Gastroesophageal sphincter (tissue), 4 donors: ENCODE measurements at regions not wholly inside any gene's neighbourhood (a gene's known extent, or its start where the extent isn't known, plus 50 kb on each side); places are given as distances from the start of the nearest gene placed in this dataset.

Experiments used
- ATAC-seq: fragments of 150-250 bp; one replicate; pipeline ENCODE4 v1.9.1; 2016; ENCODE audit warnings: mild to moderate bottlenecking, moderate library complexity
- H3K27ac ChIP-seq, 4 donors: fragments of 200-600 bp; sonication (generic) in 3 of 4; 1 replicate in 3 of 4; 2 replicates in 1 of 4; pipeline ENCODE4 v1.5.1; 2016 to 2019
- H3K27me3 ChIP-seq: fragments of 200-600 bp; sonication (generic); one replicate; pipeline ENCODE4 v1.5.1; 2019
- H3K36me3 ChIP-seq, 2 donors: fragments of 200-600 bp; sonication (generic); one replicate each; pipeline ENCODE4 v1.5.1; 2019; ENCODE audit warnings: control low read depth in 1 of 2
- H3K4me1 ChIP-seq, 3 donors: fragments of 200-600 bp; sonication (generic); 1 replicate in 2 of 3; 2 replicates in 1 of 3; pipeline ENCODE4 v1.5.1; 2016 to 2019; ENCODE audit warnings: control low read depth in 2 of 3
- H3K4me3 ChIP-seq, 2 donors: fragments of 200-600 bp; sonication (generic); one replicate each; pipeline ENCODE4 v1.5.1; 2019; ENCODE audit warnings: mild to moderate bottlenecking in 1 of 2, moderate library complexity in 1 of 2
- H3K9me3 ChIP-seq, 3 donors: fragments of 200-600 bp; sonication (generic); one replicate each; pipeline ENCODE4 v1.5.1; 2017 to 2019; ENCODE audit warnings: control low read depth in 2 of 3
- EP300 ChIP-seq: sonication (generic); formaldehyde crosslinking; IDR thresholded peaks from one replicate; pipeline ENCODE4 v1.6.1; 2017; ENCODE audit warnings: antibody characterized with exemption, mild to moderate bottlenecking
- POLR2A ChIP-seq, 2 donors: fragments of 450-650 bp; IDR thresholded peaks; one replicate each; pipeline ENCODE4 v1.6.1; 2017; ENCODE audit warnings: antibody characterized with exemption in 2 of 2, mild to moderate bottlenecking in 2 of 2, moderate library complexity in 1 of 2
- POLR2AphosphoS5 ChIP-seq: sonication (generic); formaldehyde crosslinking; IDR thresholded peaks from one replicate; pipeline ENCODE4 v1.6.1; 2017; ENCODE audit warnings: antibody characterized with exemption
- WGBS, 2 donors: methylation state at CpG; one replicate each; pipeline ENCODE4 v1.1.5; 2018; ENCODE audit warnings: low coverage in 1 of 2; 5-methylcytosine and 5-hydroxymethylcytosine counted together
- TF ChIP-seq, protein P1 (sequence below), 4 experiments: fragments of 200-600 bp in 2 of 4; fragments of 450-650 bp in 2 of 4; sonication (generic) in 1 of 4; IDR thresholded peaks; one replicate each; pipeline ENCODE4 v1.5.1; 2017 to 2019; ENCODE audit warnings: antibody characterized with exemption in 4 of 4, mild to moderate bottlenecking in 2 of 4, moderate library complexity in 2 of 4

DNA sequence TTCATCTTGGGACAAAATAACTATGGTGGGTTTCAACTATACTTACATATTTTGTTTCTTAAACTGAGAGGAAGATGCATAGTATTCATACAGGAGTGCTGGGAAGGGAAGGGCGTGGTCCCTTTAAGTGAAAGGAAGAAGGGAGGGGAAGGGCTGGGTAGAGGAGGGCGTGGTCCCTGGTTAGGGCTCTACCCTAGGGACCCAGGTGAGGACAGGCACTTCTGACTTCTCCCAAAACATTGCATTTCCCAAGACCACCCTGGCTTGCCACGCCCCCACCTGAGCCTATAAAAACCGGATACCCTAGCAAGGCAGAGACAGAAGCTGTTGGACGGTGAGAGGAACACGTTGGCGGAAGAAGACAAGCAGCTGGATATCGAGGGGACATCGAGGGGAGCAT lies 157.6 kb upstream of the PLXNA4 start:
- Histone ChIP-seq H3K27me3 (no peaks in the 10 kb centered on the region), H3K4me3 (no peak overlapping the region), H3K4me1 (peaks cover 0 to 14% (median 0%) of the 10 kb centered on the region in 3 donors), H3K27ac (no peak overlapping the region), H3K36me3 (no peaks in the 10 kb centered on the region), H3K9me3 (no peaks in the 10 kb centered on the region)
- WGBS, 2 donors: 100% methylated on average over 2 to 3 of the region's 9 CpGs
- no peak for ATAC-seq
- no peak for TF ChIP-seq EP300
- no peak for TF ChIP-seq POLR2AphosphoS5
- TF ChIP-seq, protein P1, sequence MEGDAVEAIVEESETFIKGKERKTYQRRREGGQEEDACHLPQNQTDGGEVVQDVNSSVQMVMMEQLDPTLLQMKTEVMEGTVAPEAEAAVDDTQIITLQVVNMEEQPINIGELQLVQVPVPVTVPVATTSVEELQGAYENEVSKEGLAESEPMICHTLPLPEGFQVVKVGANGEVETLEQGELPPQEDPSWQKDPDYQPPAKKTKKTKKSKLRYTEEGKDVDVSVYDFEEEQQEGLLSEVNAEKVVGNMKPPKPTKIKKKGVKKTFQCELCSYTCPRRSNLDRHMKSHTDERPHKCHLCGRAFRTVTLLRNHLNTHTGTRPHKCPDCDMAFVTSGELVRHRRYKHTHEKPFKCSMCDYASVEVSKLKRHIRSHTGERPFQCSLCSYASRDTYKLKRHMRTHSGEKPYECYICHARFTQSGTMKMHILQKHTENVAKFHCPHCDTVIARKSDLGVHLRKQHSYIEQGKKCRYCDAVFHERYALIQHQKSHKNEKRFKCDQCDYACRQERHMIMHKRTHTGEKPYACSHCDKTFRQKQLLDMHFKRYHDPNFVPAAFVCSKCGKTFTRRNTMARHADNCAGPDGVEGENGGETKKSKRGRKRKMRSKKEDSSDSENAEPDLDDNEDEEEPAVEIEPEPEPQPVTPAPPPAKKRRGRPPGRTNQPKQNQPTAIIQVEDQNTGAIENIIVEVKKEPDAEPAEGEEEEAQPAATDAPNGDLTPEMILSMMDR (IDR thresholded peaks at IDR 0.05): no peak
- TF ChIP-seq POLR2A (IDR thresholded peaks at IDR 0.05): no peak

DNA sequence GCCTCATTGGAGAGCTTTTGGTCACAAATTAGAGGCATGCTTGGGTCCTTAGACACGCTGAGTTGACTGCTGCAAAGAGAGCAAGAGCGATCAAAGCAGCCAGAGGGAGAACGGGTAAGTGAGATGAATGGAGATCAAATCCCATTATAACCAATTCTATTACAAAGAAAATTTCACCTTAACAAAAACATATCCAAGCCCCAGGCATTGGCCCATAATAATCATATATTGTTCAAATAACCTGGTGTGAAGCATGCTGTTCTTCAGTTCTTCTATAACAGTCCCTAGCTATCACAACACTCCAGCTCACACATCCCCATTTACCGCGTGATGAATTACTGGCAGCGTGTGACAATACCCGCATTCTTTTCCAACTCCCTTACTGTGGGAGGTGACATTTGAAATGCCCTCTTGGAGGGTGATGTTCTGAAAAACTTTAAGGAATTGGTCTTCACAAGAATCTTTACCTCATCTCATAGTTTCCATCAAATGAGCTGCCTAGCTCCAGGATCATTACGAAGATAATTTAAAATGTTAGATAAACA lies 156.1 kb upstream of the PLXNA4 start:
- no peaks in the 10 kb centered on the region for H3K27me3 ChIP-seq
- H3K4me3 ChIP-seq: no peak overlapping the region
- H3K27ac ChIP-seq: no peak overlapping the region
- no peak for TF ChIP-seq POLR2A (IDR thresholded peaks at IDR 0.05)
- no peak for TF ChIP-seq EP300
- TF ChIP-seq, protein P1 (IDR thresholded peaks at IDR 0.05): no peak
- TF ChIP-seq POLR2AphosphoS5: no peak
- H3K4me1 ChIP-seq: peaks cover 0 to 14% (median 0%) of the 10 kb centered on the region in 3 donors
- no peak for ATAC-seq
- H3K36me3 ChIP-seq: no peaks in the 10 kb centered on the region
- H3K9me3 ChIP-seq: no peaks in the 10 kb centered on the region
- 71 to 78% methylated on average over 7 to 8 of the region's 8 CpGs for WGBS, 2 donors

DNA sequence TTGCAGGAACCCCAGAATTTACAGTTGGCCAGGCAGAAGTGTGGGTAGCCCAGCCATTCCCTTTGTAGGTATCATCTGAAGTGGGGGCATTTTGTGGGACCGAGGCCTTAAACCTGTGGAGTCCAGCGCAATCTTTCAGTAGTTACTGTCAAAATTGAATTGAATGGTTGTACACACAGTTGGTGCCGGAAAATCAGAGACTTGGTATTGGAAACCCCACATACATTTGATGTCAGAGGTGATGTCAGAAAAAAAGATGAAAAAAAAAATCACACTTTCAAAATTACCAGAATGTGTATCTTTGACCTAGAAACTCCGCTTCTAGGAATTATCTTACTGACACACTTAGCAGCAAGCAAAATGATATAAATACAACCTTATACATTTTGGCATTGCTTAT lies 153.8 kb upstream of the PLXNA4 start:
- TF ChIP-seq POLR2A (IDR thresholded peaks at IDR 0.05) (no peak), POLR2AphosphoS5 (no peak), EP300 (no peak)
- TF ChIP-seq, protein P1 (IDR thresholded peaks at IDR 0.05): no peak
- WGBS, 2 donors: 82 to 89% methylated on average over 2 to 4 of the region's 4 CpGs

DNA sequence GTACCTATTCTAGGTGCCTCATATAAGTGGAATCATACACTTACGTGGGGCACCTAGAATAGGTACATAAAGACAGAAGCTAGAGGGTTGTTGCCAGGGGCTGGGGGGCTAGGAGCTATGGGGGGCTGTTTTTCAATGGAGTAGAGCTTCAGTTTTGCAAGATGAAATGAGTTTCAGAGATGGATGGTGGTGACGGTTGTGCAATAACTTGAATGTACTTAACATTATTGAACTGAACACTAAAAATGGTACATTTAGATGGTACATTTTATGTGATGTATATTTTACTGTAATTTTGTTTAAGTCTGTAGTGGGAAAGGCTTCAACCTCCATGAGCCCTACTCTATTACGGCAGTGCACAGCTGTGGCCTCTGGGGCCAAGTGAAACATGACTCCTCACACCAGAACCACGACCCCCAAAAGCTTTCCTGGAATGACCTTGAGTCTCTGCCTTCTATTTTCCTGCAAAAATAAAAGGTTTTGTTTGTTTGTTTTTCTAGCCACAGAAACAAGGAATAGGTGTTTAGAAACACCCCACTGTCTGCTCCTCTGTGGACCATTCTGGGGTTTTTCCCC lies 147.3 kb upstream of the PLXNA4 start:
- H3K4me3 ChIP-seq: no peak overlapping the region
- H3K9me3 ChIP-seq: no peaks in the 10 kb centered on the region
- H3K27me3 ChIP-seq: no peaks in the 10 kb centered on the region
- TF ChIP-seq EP300 (no peak), POLR2AphosphoS5 (no peak), POLR2A (IDR thresholded peaks at IDR 0.05) (no peak)
- TF ChIP-seq, protein P1 (IDR thresholded peaks at IDR 0.05): no peak
- H3K36me3 ChIP-seq: no peaks in the 10 kb centered on the region
- ATAC-seq: no peak
- no peaks in the 10 kb centered on the region for H3K4me1 ChIP-seq
- 59 to 75% methylated on average over 4 of the region's 4 CpGs for WGBS, 2 donors
- H3K27ac ChIP-seq: no peak overlapping the region

More for the DNA sequence above, 153.8 kb upstream of the PLXNA4 start:
- Histone ChIP-seq H3K27ac (no peak overlapping the region), H3K4me1 (peaks cover 0 to 14% (median 0%) of the 10 kb centered on the region in 3 donors), H3K27me3 (no peaks in the 10 kb centered on the region), H3K36me3 (no peaks in the 10 kb centered on the region), H3K9me3 (no peaks in the 10 kb centered on the region), H3K4me3 (no peak overlapping the region)
- no peak for ATAC-seq

DNA sequence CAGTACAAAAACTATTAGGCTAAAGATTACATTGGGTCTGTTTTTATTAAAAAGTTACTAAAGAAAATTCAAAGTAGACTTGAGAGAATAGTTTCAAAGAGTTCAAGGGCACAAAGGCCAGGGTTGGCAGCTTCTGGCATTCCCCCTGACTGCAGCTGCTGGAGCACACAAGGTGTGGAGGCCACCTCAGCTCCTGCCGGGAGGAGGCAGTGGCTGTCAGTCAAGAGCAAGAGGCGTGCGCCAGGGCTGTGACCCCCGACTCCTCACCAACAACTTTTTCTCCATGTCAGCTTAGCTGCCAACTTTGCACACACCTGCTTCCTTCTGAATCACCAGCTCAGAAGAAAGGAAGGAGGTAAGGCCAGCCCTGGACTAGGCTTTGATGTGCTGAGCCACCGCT lies 144.6 kb upstream of the PLXNA4 start:
- WGBS, 2 donors: 70 to 100% methylated on average over 1 to 5 of the region's 5 CpGs
- Histone ChIP-seq H3K27me3 (no peaks in the 10 kb centered on the region), H3K4me3 (no peak overlapping the region), H3K4me1 (no peaks in the 10 kb centered on the region), H3K9me3 (no peaks in the 10 kb centered on the region), H3K36me3 (no peaks in the 10 kb centered on the region), H3K27ac (no peak overlapping the region)
- TF ChIP-seq EP300: no peak
- no peak for TF ChIP-seq POLR2A (IDR thresholded peaks at IDR 0.05)
- no peak for TF ChIP-seq POLR2AphosphoS5
- TF ChIP-seq, protein P1 (IDR thresholded peaks at IDR 0.05): no peak
- ATAC-seq: no peak
